GM13977 (cell line): ENCODE measurements at regions not wholly inside any gene's neighbourhood (a gene's known extent, or its start where the extent isn't known, plus 50 kb on each side); places are given as distances from the start of the nearest gene placed in this dataset.

Source experiments
- DNase-seq: peaks from one replicate; pipeline ENCODE4 v3.0.0; 2012; ENCODE audit warnings: low spot score
- CTCF ChIP-seq: IDR thresholded peaks from 2 replicates; pipeline ENCODE4 v1.5.1; 2012; ENCODE audit warnings: mild to moderate bottlenecking, control low read depth; ENCODE audit not compliant: insufficient read depth; ENCODE audit errors: extremely low read depth, missing control alignments
- in situ Hi-C: fragments of 300-500 bp; cut with MboI; formaldehyde crosslinking; loops from one replicate; pipeline ENCODE4 v1.12.0; 2022; ENCODE audit warnings: low sequenced_read_pairs, low pct_unique_long_range_greater_than_20kb, mixed read lengths, inconsistent platforms; ENCODE audit not compliant: unreplicated experiment

GRCh38 chr18:55086906-55087305 lies 127.6 kb upstream of the CCDC68 start:
- in situ Hi-C loops, result no loop called here
- DNase-seq, result no peak
- no peak for TF ChIP-seq CTCF

GRCh38 chr18:55085557-55086285 lies 126.5 kb upstream of the CCDC68 start:
- in situ Hi-C loops, result no loop called here
- no peak for DNase-seq
- no peak for TF ChIP-seq CTCF

DNA sequence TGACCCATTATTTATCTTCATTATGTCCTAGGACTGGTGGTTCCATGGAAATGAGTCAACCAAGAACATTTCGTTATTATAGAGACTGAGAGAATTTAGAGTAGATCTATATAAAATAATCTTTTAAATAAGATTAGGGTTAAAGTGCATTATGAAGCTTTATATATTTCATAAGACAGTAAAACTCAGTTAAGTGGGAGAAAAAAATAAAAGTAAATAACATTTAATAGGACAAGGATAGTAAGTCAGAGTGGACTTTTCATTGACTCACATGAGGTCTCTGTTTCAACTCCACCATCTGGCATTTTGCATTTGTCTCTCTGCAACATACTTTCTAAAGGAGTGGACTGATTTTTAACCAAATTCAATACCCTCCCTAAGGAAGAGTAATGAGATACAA lies 125.3 kb upstream of the CCDC68 start:
- TF ChIP-seq CTCF, result no peak
- in situ Hi-C loops, result no loop called here
- no peak for DNase-seq

DNA sequence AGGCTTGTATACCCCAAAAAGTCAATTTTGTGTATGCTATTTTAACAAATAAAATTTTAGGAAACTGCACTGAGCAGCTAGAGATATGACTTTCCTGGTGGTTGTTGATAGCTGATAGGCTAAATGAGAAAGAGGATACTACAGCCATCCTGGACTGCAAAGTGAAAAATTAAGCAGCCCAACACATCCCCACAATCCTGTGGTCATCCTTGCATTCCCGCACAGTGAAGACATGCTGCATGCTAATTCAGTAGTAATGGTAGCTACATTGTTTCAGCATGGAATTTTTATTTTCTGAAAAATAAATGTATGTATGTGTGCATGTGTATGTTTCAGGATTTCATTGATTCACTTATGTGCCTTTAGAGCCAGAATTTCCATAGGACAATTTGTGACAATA lies 124.2 kb upstream of the CCDC68 start:
- DNase-seq, result no peak
- no peak for TF ChIP-seq CTCF
- in situ Hi-C loops, result no loop called here

DNA sequence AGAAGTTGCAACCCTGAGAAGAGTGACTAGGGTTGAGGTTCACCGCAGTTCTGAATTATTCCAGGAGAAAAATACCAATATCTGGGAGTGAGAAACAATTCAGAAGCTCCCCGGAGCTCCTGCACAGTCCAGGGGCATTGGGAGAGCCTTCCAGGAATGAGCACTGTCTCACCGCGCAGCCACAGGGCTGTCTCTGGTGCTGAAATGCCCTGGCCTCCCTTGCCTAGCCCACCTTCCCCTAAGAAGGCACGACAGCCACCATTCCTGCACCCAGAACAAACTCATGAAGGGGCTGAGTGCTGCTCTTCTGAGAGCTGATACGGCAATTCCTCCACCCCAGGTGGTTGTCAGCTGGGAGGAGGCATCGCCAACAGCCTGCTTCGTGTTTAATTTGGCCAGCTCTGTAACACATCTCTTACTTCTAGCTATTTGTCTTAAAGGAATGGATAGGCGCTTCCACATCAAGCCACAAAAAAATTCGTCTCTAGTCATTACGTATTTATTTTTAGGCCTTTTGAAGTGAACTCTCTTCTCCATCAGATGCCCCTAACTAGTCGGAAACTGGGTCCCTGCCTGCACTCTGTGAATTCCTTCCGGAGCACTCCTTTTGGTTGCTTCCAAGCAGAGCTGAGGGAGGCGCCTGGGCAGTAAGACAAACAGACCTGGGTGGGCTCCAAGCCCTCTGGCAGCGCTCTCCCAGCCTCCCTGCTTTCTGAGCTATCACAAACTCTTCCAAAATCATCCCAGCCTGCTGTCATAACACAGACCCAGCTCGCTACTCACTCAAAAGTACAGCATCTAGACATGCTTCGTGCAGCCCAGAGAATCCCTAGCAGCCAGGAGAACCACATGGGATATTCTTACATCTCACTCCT lies 120.5 kb upstream of the CCDC68 start:
- no peak for DNase-seq
- in situ Hi-C loops, result no loop called here
- TF ChIP-seq CTCF, result no peak

DNA sequence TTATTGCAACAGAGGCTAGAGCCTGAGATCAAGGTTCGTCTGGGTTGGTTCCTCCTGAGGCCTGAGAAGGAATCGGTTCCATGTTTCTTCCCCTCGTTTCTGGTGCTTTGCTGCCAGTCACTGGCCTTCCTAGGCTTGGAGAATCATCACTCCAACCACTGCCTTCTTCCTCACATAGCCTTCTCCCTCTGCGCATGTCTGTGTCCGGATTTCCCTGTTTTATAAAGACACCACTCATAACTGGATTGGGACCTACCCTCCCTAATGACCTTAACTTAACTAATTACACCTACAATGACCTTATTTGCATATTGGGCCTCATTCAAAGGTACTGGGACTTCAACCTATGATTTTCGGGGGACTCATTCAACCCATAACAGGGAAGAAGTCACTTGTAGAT lies 119.8 kb upstream of the CCDC68 start:
- no peak for TF ChIP-seq CTCF
- in situ Hi-C loops, result no loop called here

More for the DNA sequence above, 119.8 kb upstream of the CCDC68 start:
- no peak for DNase-seq
